Smooth muscle cell (in vitro differentiated cells): ENCODE measurements at regions not wholly inside any gene's neighbourhood (a gene's known extent, or its start where the extent isn't known, plus 50 kb on each side); places are given as distances from the start of the nearest gene placed in this dataset.

Experiments used
- DNase-seq: peaks from one replicate; lab custom pipeline; 2025; ENCODE audit not compliant: unreplicated experiment; lab: John Stamatoyannopoulos, UW
- H2AFZ ChIP-seq: fragments of 200-600 bp; sonication (generic); 2 replicates; pipeline ENCODE4 v1.6.0; 2016; ENCODE audit warnings: antibody characterized with exemption, low read depth, mild to moderate bottlenecking
- H3F3A ChIP-seq: fragments of 200-600 bp; sonication (generic); 2 replicates; pipeline ENCODE4 v1.6.0; 2017; ENCODE audit warnings: antibody characterized with exemption, low read depth
- H3K27ac ChIP-seq: fragments of 200-600 bp; sonication (generic); 2 replicates; pipeline ENCODE4 v1.5.1; 2016; ENCODE audit warnings: low read depth, mild to moderate bottlenecking
- H3K27me3 ChIP-seq: fragments of 200-600 bp; sonication (generic); 2 replicates; pipeline ENCODE4 v1.6.1; 2016; ENCODE audit warnings: low read depth, mild to moderate bottlenecking
- H3K36me3 ChIP-seq: fragments of 200-600 bp; sonication (generic); 2 replicates; pipeline ENCODE4 v1.5.1; 2016; ENCODE audit warnings: low read depth
- H3K4me1 ChIP-seq: fragments of 200-600 bp; sonication (generic); 2 replicates; pipeline ENCODE4 v1.5.1; 2016; ENCODE audit warnings: low read depth
- H3K4me2 ChIP-seq: fragments of 200-600 bp; sonication (generic); 2 replicates; pipeline ENCODE4 v1.6.0; 2016; ENCODE audit warnings: mild to moderate bottlenecking
- H3K4me3 ChIP-seq: fragments of 200-600 bp; sonication (generic); 2 replicates; pipeline ENCODE4 v1.5.1; 2016; ENCODE audit warnings: mild to moderate bottlenecking
- H3K79me2 ChIP-seq: fragments of 200-600 bp; sonication (generic); 2 replicates; pipeline ENCODE4 v1.6.0; 2016; ENCODE audit warnings: low read depth, mild to moderate bottlenecking
- H3K9ac ChIP-seq: fragments of 200-600 bp; sonication (generic); 2 replicates; pipeline ENCODE4 v1.6.0; 2016; ENCODE audit warnings: low read depth
- H3K9me3 ChIP-seq: fragments of 200-600 bp; sonication (generic); replicated peaks from 2 replicates; pipeline ENCODE4 v1.5.1; 2016; ENCODE audit warnings: low read depth
- H4K20me1 ChIP-seq: fragments of 200-600 bp; sonication (generic); 2 replicates; pipeline ENCODE4 v1.6.0; 2016; ENCODE audit warnings: low read depth
- WGBS: methylation state at CpG from one replicate; pipeline ENCODE4 v1.1.7; 2016; ENCODE audit warnings: low lambda C conversion rate; 5-methylcytosine and 5-hydroxymethylcytosine counted together
- TF ChIP-seq, protein P1 (sequence below): fragments of 200-600 bp; sonication (generic); IDR thresholded peaks from 2 replicates; pipeline ENCODE4 v1.5.1; 2017; ENCODE audit warnings: borderline replicate concordance, mild to moderate bottlenecking, antibody characterized with exemption; ENCODE audit not compliant: insufficient read depth, poor library complexity, severe bottlenecking

DNA sequence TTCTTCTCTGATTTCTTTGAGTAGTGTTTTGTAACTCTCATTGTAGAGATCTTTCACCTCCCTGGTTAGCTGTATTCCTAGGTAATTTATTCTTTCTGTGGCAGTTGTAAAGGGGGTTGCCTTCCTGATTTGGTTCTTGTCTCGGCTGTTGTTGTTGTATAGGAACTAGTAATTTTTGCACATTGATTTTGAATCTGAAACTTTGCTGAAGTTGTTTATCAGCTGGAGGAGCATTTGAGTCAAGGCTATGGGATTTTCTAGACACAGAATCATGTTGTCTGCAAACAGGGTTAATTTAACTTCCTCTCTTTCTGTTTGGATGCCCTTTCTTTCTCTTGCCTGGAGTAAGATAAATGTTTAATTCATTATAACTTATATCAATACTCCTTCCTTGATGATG, 86.4 kb downstream of the OLIG3 start:
- no peak overlapping the region for H3K4me2 ChIP-seq

DNA sequence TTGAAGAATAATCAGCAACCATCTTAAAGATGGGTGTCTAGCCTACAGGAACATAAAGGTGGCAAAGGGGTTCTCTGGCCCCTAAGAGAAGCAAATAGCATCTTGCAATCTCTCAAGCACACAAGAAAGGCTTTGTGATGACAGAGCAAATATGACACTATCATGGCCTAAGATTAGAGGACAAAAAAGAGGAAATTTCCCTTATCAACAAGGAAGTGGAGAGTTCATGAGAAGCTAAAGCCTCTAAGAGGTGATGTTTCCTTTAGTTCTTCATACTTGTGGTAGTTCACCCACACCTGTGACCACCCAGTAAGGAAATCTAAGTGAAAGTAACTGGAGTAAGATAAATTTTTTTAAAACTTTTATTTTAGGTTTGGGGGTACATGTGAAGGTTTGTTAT, 88.4 kb downstream of the OLIG3 start:
- DNase-seq: no peak
- H3K36me3 ChIP-seq: no peaks in the 10 kb centered on the region
- H3K27me3 ChIP-seq: peaks cover 7% of the 10 kb centered on the region
- H3F3A ChIP-seq: no peaks in the 10 kb centered on the region
- no peak overlapping the region for H2AFZ ChIP-seq
- no peaks in the 10 kb centered on the region for H3K79me2 ChIP-seq
- TF ChIP-seq, protein P1, sequence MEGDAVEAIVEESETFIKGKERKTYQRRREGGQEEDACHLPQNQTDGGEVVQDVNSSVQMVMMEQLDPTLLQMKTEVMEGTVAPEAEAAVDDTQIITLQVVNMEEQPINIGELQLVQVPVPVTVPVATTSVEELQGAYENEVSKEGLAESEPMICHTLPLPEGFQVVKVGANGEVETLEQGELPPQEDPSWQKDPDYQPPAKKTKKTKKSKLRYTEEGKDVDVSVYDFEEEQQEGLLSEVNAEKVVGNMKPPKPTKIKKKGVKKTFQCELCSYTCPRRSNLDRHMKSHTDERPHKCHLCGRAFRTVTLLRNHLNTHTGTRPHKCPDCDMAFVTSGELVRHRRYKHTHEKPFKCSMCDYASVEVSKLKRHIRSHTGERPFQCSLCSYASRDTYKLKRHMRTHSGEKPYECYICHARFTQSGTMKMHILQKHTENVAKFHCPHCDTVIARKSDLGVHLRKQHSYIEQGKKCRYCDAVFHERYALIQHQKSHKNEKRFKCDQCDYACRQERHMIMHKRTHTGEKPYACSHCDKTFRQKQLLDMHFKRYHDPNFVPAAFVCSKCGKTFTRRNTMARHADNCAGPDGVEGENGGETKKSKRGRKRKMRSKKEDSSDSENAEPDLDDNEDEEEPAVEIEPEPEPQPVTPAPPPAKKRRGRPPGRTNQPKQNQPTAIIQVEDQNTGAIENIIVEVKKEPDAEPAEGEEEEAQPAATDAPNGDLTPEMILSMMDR: no peak
- H3K4me2 ChIP-seq: no peak overlapping the region
- no peaks in the 10 kb centered on the region for H3K9me3 ChIP-seq
- no peaks in the 10 kb centered on the region for H4K20me1 ChIP-seq
- no peaks in the 10 kb centered on the region for H3K4me1 ChIP-seq
- no peak overlapping the region for H3K4me3 ChIP-seq
- H3K27ac ChIP-seq: no peak overlapping the region
- H3K9ac ChIP-seq: no peak overlapping the region

More for the DNA sequence above, 86.4 kb downstream of the OLIG3 start:
- Histone ChIP-seq H2AFZ (no peak overlapping the region), H3K9me3 (no peaks in the 10 kb centered on the region), H3K36me3 (no peaks in the 10 kb centered on the region), H4K20me1 (no peaks in the 10 kb centered on the region), H3F3A (no peaks in the 10 kb centered on the region), H3K27me3 (peaks cover 9% of the 10 kb centered on the region), H3K27ac (no peak overlapping the region), H3K79me2 (no peaks in the 10 kb centered on the region), H3K4me1 (no peaks in the 10 kb centered on the region), H3K4me3 (no peak overlapping the region), H3K9ac (no peak overlapping the region)
- WGBS: 86% methylated on average over 1 of the region's 1 CpG
- TF ChIP-seq, protein P1: no peak
- no peak for DNase-seq

DNA sequence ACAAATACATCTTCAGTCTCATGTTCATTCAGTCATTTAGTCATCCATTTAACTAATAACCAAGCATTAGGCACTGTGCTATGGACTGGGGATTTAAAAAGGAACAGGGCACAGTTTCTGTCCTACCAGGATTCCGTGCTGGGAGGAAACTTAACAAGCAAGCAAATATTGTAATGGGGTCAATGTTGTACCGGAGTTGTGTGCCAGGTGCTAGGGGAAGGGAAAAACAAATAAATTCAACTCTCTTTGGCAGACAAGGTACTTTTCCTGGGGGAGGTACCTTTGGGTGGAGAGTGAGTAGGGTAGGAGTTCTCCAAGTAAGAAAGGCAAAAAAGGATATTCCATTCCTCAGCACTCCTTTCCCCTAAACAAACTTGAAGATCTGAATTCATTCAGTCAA, 90.3 kb downstream of the OLIG3 start:
- TF ChIP-seq, protein P1: no peak
- WGBS: 86% methylated on average over 2 of the region's 2 CpGs
- H2AFZ ChIP-seq: no peak overlapping the region
- H3K36me3 ChIP-seq: no peaks in the 10 kb centered on the region
- H3K9me3 ChIP-seq: no peaks in the 10 kb centered on the region
- no peaks in the 10 kb centered on the region for H3K27me3 ChIP-seq
- no peak overlapping the region for H3K27ac ChIP-seq
- no peak for DNase-seq
- H3K9ac ChIP-seq: no peak overlapping the region
- H3K4me1 ChIP-seq: no peaks in the 10 kb centered on the region
- H4K20me1 ChIP-seq: no peaks in the 10 kb centered on the region
- no peak overlapping the region for H3K4me2 ChIP-seq
- H3K4me3 ChIP-seq: no peak overlapping the region
- H3K79me2 ChIP-seq: no peaks in the 10 kb centered on the region
- H3F3A ChIP-seq: no peaks in the 10 kb centered on the region

DNA sequence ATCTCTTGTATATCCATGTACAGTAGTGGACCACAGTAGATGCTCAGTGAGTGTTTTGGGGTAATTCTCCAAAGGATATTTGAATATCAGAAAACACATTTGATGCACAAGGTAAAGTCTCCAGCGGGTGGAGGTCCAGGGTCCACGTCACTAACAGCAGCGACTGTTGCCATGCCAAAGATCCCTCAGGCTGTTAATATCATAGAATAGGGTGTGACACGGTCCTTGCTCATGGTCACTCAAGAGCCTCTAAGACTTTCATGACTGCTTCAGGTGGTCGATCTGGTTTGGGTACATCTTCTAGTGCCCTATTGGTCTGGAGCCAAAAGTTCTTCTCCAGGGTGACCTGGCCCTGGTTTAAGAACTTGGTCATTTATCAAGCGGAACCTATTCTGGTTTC, 90.8 kb downstream of the OLIG3 start:
- Histone ChIP-seq H3K36me3 (no peaks in the 10 kb centered on the region), H3K4me1 (no peaks in the 10 kb centered on the region), H3F3A (no peaks in the 10 kb centered on the region), H3K79me2 (no peaks in the 10 kb centered on the region), H3K27ac (no peak overlapping the region), H2AFZ (no peak overlapping the region), H3K9me3 (no peaks in the 10 kb centered on the region), H3K9ac (no peak overlapping the region), H3K4me2 (no peak overlapping the region), H3K27me3 (no peaks in the 10 kb centered on the region), H4K20me1 (no peaks in the 10 kb centered on the region), H3K4me3 (no peak overlapping the region)
- WGBS: 94% methylated on average over 6 of the region's 6 CpGs
- no peak for DNase-seq
- TF ChIP-seq, protein P1: no peak
